ENCODE measurements at regions not wholly inside any gene's neighbourhood (a gene's known extent, or its start where the extent isn't known, plus 50 kb on each side); places are given as distances from the start of the nearest gene placed in this dataset.

- TF ChIP-seq CTCF (IDR thresholded peaks at IDR 0.05; ENCODE audit: low read length) (no peak), EZH2 (optimal IDR thresholded peaks at IDR 0.05; ENCODE audit: low read depth, low read length) (no peak)
Measured at GRCh38 chr18:33817096-33817495, 239.1 kb downstream of the ASXL3 start.
